GM18868 (cell line): ENCODE measurements at regions not wholly inside any gene's neighbourhood (a gene's known extent, or its start where the extent isn't known, plus 50 kb on each side); places are given as distances from the start of the nearest gene placed in this dataset.
"Not testable (repeated sequence)": the region's sequence is repeated elsewhere in the genome, so short reads cannot be mapped to it uniquely, and the experiment has no call there.

ENCODE experiments used
- ATAC-seq: cut with Tn5 transposase; IDR thresholded peaks from one replicate; pipeline ENCODE4 v1.9.1; 2021; ENCODE audit warnings: mild to moderate bottlenecking, moderate library complexity; ENCODE audit not compliant: unreplicated experiment

- not testable (repeated sequence) for ATAC-seq
Observed at GRCh38 chr1:146883190-146883589, 54.9 kb upstream of the NBPF12 start.

GRCh38 chr1:146881096-146881495 is 57.0 kb upstream of the NBPF12 start:
- not testable (repeated sequence) for ATAC-seq

GRCh38 chr1:146863799-146864319 is 74.3 kb upstream of the NBPF12 start:
- ATAC-seq, result not testable (repeated sequence)

DNA sequence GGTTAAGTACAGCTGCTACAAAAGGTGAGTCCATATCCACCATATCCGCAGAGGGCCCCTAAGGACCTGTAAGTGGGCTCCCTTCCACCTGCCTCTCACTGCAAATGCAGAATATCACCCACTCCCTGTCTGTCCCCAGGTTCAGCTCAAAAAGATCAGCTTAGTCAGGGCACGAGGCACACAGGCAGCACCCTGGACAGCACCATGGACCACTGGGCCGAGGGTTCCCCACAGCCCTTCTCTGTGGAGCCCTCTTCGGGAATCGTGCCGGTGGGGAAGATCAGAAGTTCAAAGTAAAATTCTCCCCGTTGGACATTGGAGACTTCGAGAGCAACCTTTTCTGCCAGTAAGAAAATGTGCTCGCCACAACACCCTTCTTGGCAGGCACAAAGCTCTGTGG is 85.0 kb upstream of the NBPF12 start:
- not testable (repeated sequence) for ATAC-seq

DNA sequence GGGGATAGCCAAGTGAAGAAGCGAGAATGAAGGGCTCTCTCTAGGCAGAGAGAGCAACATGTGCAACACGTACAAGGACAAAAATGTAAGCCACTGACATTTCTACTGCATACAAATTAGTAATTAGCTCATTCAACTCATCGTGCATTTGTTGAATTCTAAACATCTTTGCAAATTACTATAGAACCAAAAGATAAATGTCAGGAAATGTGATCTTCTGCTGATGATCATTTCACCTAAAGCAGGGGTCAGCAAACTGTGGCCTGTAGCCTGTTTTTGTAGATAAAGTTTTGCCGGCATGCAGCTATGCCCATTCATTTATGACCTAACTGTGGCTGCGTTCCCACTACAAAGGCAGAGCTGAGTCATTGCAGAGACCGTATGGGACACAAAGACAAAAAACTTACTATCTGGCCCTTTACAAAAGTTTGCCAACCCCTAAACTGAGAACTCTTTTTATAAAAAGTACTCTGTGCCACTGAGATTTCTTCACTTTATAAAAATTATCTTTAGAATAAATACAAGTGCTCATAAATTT is 87.7 kb upstream of the NBPF12 start:
- ATAC-seq, result not testable (repeated sequence)

GRCh38 chr1:146838725-146839124 is 99.4 kb upstream of the NBPF12 start:
- ATAC-seq, result not testable (repeated sequence)

- ATAC-seq, result not testable (repeated sequence)
Observed at GRCh38 chr1:146826957-146827356, 111.2 kb upstream of the NBPF12 start.

DNA sequence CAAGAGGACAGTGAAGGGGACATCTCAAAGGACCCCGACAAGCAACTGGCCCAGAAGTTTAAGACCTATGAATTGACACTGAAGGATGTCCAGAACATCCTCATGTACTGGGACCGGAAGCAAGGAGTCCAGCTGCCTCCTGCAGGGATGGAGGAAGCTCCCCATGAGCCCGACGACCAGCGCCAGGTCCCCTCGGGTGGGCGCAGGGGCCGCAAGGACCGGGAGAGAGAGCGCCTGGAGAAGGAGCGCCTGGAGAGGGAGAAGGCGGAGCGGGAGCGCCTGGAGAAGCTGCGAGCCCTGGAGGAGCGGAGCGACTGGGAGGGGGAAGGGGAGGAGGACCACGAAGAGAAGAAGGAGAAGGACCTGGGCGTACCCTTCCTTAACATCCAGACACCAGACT is 143.9 kb upstream of the NBPF12 start:
- not testable (repeated sequence) for ATAC-seq

DNA sequence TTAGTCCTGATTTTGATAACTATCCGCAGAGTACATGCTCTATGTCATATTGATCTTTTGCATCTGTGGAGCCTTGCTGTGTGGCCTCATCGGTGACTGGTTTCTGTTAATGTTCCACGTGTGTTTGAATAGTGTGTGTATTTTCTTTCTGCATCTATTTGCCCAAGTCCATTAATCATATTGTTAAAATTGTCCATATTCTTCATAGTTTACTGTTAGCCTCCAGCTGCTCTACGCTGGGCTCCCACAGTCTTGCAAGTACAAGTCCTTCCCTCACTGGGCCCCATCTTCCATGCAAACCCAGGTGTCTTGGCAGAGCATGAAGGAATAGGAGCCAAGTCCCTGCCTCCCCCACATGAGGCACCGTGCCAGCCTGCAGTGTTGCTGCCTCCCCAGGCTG is 145.4 kb upstream of the NBPF12 start:
- not testable (repeated sequence) for ATAC-seq

DNA sequence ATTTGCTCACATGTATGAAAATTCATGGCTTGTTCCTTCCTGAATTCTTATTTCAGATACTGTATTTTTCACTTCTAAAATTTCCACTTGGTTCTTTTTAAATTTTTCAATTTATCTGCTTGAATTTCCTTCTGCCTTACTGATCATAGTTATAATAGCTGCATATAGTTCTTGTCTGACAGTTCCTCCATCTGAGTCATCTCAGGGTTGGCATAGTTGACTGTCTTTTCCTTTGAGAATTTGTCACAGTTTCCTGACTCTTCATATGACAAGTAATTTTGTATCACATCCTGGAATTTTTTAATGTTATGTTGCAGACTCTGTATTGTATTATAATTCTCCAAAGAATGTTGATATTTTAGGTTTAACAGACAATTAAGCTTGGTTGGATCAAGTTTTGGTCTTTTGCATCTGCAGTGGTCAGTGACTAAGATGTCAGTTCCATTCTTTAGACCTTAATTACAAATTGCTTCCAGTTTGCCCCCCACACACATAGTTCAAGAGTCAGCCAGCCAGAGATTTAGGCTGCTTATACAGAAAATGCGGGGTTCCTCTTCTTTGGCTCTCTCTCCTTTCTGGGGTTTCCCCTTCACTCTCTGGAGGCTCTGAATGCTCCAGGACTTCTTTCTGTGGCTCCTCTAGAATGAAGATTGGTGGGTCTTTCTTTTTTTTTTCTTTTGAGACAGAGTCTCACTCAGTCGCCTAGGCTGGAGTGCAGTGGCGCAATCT is 153.7 kb upstream of the NBPF12 start:
- ATAC-seq, result not testable (repeated sequence)

GRCh38 chr1:146781235-146781634 is 156.9 kb upstream of the NBPF12 start:
- not testable (repeated sequence) for ATAC-seq

- ATAC-seq, result not testable (repeated sequence)
Observed at GRCh38 chr1:146777826-146778602, 160.1 kb upstream of the NBPF12 start.

GRCh38 chr1:146774988-146775387 is 163.1 kb upstream of the NBPF12 start:
- not testable (repeated sequence) for ATAC-seq

- ATAC-seq, result not testable (repeated sequence)
Observed at GRCh38 chr1:146774271-146774670, 163.9 kb upstream of the NBPF12 start.

DNA sequence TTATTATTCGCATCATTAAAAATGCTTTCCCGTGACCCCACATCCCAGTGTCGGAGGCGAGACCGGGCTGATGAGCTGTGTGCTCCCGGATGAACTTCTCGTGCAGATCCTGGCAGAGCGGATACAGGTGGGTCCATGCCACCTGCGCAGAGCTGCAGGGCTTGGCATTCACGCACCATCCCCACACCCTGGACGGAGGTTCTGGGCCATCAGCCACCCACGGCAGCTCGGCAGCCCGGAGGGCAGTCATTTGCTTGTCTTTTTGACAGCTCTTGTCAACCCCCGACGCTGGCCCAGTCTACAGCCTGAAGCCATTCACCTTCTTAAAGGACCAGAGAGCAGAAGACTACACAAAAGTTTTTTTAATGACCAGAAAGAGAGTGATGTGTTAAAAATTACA is 166.7 kb upstream of the NBPF12 start:
- ATAC-seq, result not testable (repeated sequence)

DNA sequence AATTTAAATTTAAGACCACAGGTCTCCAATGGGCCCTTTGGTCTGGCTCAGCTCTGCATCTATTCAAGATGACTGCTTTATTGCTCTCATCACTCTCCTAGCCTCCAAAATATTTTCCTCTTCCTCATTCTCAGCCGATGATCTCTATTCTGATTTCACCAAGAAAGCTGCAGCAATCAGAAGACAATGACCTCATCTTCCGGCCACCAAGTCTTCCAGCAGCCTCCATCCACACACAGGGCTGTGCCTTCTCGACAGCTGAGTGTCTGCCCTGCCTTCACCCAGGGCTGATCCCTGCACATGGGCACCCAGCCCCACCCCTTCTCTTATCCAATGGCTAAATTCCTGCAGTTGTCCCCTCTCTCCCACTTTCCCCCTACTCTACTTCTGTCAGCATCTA is 167.1 kb upstream of the NBPF12 start:
- ATAC-seq, result not testable (repeated sequence)

DNA sequence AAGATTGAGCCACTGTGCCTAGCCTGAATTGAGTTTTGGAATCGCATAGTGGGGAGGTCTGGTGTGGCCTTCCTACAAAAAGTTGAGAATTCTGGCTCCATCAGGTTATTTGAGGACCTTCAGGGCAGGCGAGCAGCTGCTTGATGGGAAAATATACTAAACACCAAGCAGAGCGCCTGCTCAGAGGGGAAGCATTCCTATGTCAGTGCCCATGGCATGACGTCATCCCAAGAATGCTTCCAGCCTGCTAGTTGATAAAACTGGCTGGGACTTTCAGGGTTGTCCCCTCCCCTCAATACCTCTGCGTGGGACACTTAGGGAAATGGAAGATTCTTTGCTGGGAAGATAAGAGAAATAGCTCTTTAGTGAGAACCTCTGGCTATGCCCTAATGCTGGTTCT is 174.9 kb upstream of the NBPF12 start:
- ATAC-seq, result not testable (repeated sequence)

- ATAC-seq, result not testable (repeated sequence)
Observed at GRCh38 chr1:146756858-146757257, 181.3 kb upstream of the NBPF12 start.

GRCh38 chr1:146748686-146749085 is 189.4 kb upstream of the NBPF12 start:
- ATAC-seq, result not testable (repeated sequence)

DNA sequence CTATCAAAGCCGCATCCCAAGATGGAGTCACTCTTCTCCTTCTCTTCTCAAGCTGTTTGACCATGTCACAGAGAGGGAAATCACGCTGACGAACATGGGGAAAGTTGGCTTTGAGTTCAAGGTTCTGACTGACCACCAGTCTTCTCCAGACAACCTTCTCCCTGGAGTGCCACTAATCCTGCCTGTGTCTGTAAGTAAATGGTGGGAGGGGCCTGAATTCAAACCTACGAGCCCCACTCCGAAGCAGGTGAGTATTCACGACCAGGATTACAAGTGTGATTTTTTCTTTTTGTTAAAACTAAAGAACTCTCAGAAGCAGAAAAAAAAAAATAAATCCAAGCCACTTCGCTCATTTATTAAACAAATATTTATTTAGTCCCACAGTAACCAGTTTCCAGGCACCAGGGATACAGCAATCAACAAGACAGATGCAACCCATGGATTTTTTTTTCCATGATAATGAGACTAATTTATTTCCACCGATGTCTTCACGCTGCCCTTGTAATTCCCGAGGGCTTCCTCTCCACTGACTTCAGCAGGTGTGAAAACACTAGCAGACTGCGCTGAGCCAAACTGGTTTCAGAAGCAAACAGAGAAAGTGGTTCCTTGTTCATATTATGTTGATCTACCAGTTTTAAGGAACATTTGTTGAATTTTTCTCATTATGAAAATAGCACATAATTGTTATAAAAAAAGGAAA is 206.0 kb upstream of the NBPF12 start:
- ATAC-seq, result not testable (repeated sequence)
